ENCODE measurements at regions not wholly inside any gene's neighbourhood (a gene's known extent, or its start where the extent isn't known, plus 50 kb on each side); places are given as distances from the start of the nearest gene placed in this dataset.

GRCh38 chrX:13518126-13518525 is 51.3 kb upstream of the EGFL6 start:
- no peaks in the 10 kb centered on the region for H3K36me3 Mint-ChIP-seq (ENCODE audit: low read depth)
- H3K9me3 Mint-ChIP-seq = no peaks in the 10 kb centered on the region
- no peak overlapping the region for H3K4me3 Mint-ChIP-seq
- H3K27me3 Mint-ChIP-seq = peaks cover 79% of the 10 kb centered on the region
- H3K4me1 Mint-ChIP-seq (ENCODE audit: low read depth) = no peaks in the 10 kb centered on the region
- no peak overlapping the region for H3K27ac Mint-ChIP-seq
- DNase-seq = no peak

- no peak for DNase-seq
- no peaks in the 10 kb centered on the region for H3K4me1 Mint-ChIP-seq (ENCODE audit: low read depth)
- no peaks in the 10 kb centered on the region for H3K9me3 Mint-ChIP-seq
- no peak overlapping the region for H3K27ac Mint-ChIP-seq
- peaks cover 58% of the 10 kb centered on the region for H3K27me3 Mint-ChIP-seq
- H3K4me3 Mint-ChIP-seq = no peak overlapping the region
- H3K36me3 Mint-ChIP-seq (ENCODE audit: low read depth) = no peaks in the 10 kb centered on the region
Measured at GRCh38 chrX:13515211-13515930, 54.0 kb upstream of the EGFL6 start.

GRCh38 chrX:13511944-13512330 is 57.5 kb upstream of the EGFL6 start:
- DNase-seq = no peak

GRCh38 chrX:13511241-13511943 is 58.0 kb upstream of the EGFL6 start:
- Mint-ChIP-seq H3K9me3 (no peaks in the 10 kb centered on the region), H3K36me3 (ENCODE audit: low read depth) (no peaks in the 10 kb centered on the region), H3K4me3 (no peak overlapping the region), H3K27me3 (peaks cover 26% of the 10 kb centered on the region), H3K27ac (no peak overlapping the region), H3K4me1 (ENCODE audit: low read depth) (no peaks in the 10 kb centered on the region)
- DNase-seq = no peak

More at GRCh38 chrX:13511944-13512330, 57.5 kb upstream of the EGFL6 start:
- Mint-ChIP-seq H3K36me3 (ENCODE audit: low read depth) (no peaks in the 10 kb centered on the region), H3K9me3 (no peaks in the 10 kb centered on the region), H3K4me3 (no peak overlapping the region), H3K27ac (no peak overlapping the region), H3K4me1 (ENCODE audit: low read depth) (no peaks in the 10 kb centered on the region), H3K27me3 (peaks cover 31% of the 10 kb centered on the region)

GRCh38 chrX:13507893-13508292 is 61.5 kb upstream of the EGFL6 start:
- Mint-ChIP-seq H3K27ac (no peak overlapping the region), H3K27me3 (peaks cover 34% of the 10 kb centered on the region), H3K9me3 (no peaks in the 10 kb centered on the region), H3K4me1 (ENCODE audit: low read depth) (no peaks in the 10 kb centered on the region), H3K36me3 (ENCODE audit: low read depth) (no peaks in the 10 kb centered on the region), H3K4me3 (no peak overlapping the region)
- no peak for DNase-seq

- peaks cover 39% of the 10 kb centered on the region for H3K27me3 Mint-ChIP-seq
- peaks cover 4% of the 10 kb centered on the region for H3K4me1 Mint-ChIP-seq (ENCODE audit: low read depth)
- no peaks in the 10 kb centered on the region for H3K36me3 Mint-ChIP-seq (ENCODE audit: low read depth)
- DNase-seq = peak; percentile 65
- no peak overlapping the region for H3K4me3 Mint-ChIP-seq
- H3K9me3 Mint-ChIP-seq = no peaks in the 10 kb centered on the region
- no peak overlapping the region for H3K27ac Mint-ChIP-seq
Measured at GRCh38 chrX:13506574-13506973, 62.8 kb upstream of the EGFL6 start.

- no peak overlapping the region for H3K4me3 Mint-ChIP-seq
- no peaks in the 10 kb centered on the region for H3K36me3 Mint-ChIP-seq (ENCODE audit: low read depth)
- H3K27me3 Mint-ChIP-seq = peaks cover 61% of the 10 kb centered on the region
- H3K9me3 Mint-ChIP-seq = no peaks in the 10 kb centered on the region
- DNase-seq = no peak
- no peak overlapping the region for H3K27ac Mint-ChIP-seq
- peaks cover 4% of the 10 kb centered on the region for H3K4me1 Mint-ChIP-seq (ENCODE audit: low read depth)
Measured at GRCh38 chrX:13502590-13502989, 66.8 kb upstream of the EGFL6 start.

GRCh38 chrX:13499736-13500135 is 69.7 kb upstream of the EGFL6 start:
- no peaks in the 10 kb centered on the region for H3K36me3 Mint-ChIP-seq (ENCODE audit: low read depth)
- no peak overlapping the region for H3K4me3 Mint-ChIP-seq
- no peak overlapping the region for H3K27ac Mint-ChIP-seq
- DNase-seq = no peak
- peaks cover 4% of the 10 kb centered on the region for H3K4me1 Mint-ChIP-seq (ENCODE audit: low read depth)
- H3K27me3 Mint-ChIP-seq = peaks cover 75% of the 10 kb centered on the region
- no peaks in the 10 kb centered on the region for H3K9me3 Mint-ChIP-seq

GRCh38 chrX:13498238-13498637 is 71.2 kb upstream of the EGFL6 start:
- H3K27me3 Mint-ChIP-seq = peaks cover 73% of the 10 kb centered on the region
- H3K4me1 Mint-ChIP-seq (ENCODE audit: low read depth) = peaks cover 7% of the 10 kb centered on the region
- no peaks in the 10 kb centered on the region for H3K9me3 Mint-ChIP-seq
- H3K36me3 Mint-ChIP-seq (ENCODE audit: low read depth) = no peaks in the 10 kb centered on the region
- no peak overlapping the region for H3K27ac Mint-ChIP-seq
- H3K4me3 Mint-ChIP-seq = no peak overlapping the region
- no peak for DNase-seq

GRCh38 chrX:13495232-13495631 is 74.2 kb upstream of the EGFL6 start:
- H3K36me3 Mint-ChIP-seq (ENCODE audit: low read depth) = no peaks in the 10 kb centered on the region
- no peak for DNase-seq

GRCh38 chrX:13494562-13494961 is 74.8 kb upstream of the EGFL6 start:
- no peak for DNase-seq
- H3K27ac Mint-ChIP-seq = no peak overlapping the region
- H3K4me3 Mint-ChIP-seq = no peak overlapping the region

More at GRCh38 chrX:13495232-13495631, 74.2 kb upstream of the EGFL6 start:
- no peak overlapping the region for H3K27ac Mint-ChIP-seq
- peaks cover 73% of the 10 kb centered on the region for H3K27me3 Mint-ChIP-seq
- H3K9me3 Mint-ChIP-seq = no peaks in the 10 kb centered on the region
- H3K4me3 Mint-ChIP-seq = no peak overlapping the region
- peaks cover 3% of the 10 kb centered on the region for H3K4me1 Mint-ChIP-seq (ENCODE audit: low read depth)

GRCh38 chrX:13493659-13494058 is 75.7 kb upstream of the EGFL6 start:
- H3K4me1 Mint-ChIP-seq (ENCODE audit: low read depth) = peaks cover 3% of the 10 kb centered on the region
- H3K27me3 Mint-ChIP-seq = peaks cover 70% of the 10 kb centered on the region
- H3K4me3 Mint-ChIP-seq = no peak overlapping the region
- no peaks in the 10 kb centered on the region for H3K9me3 Mint-ChIP-seq
- H3K36me3 Mint-ChIP-seq (ENCODE audit: low read depth) = no peaks in the 10 kb centered on the region
- no peak overlapping the region for H3K27ac Mint-ChIP-seq
- no peak for DNase-seq

More at GRCh38 chrX:13494562-13494961, 74.8 kb upstream of the EGFL6 start:
- no peaks in the 10 kb centered on the region for H3K9me3 Mint-ChIP-seq
- no peaks in the 10 kb centered on the region for H3K36me3 Mint-ChIP-seq (ENCODE audit: low read depth)
- H3K4me1 Mint-ChIP-seq (ENCODE audit: low read depth) = peaks cover 3% of the 10 kb centered on the region
- H3K27me3 Mint-ChIP-seq = peaks cover 72% of the 10 kb centered on the region

- DNase-seq = no peak
- H3K27ac Mint-ChIP-seq = no peak overlapping the region
- H3K4me1 Mint-ChIP-seq (ENCODE audit: low read depth) = peaks cover 12% of the 10 kb centered on the region
- no peaks in the 10 kb centered on the region for H3K9me3 Mint-ChIP-seq
- no peak overlapping the region for H3K4me3 Mint-ChIP-seq
- peaks cover 72% of the 10 kb centered on the region for H3K27me3 Mint-ChIP-seq
- no peaks in the 10 kb centered on the region for H3K36me3 Mint-ChIP-seq (ENCODE audit: low read depth)
Measured at GRCh38 chrX:13492286-13492685, 77.1 kb upstream of the EGFL6 start.

- Mint-ChIP-seq H3K4me3 (no peak overlapping the region), H3K36me3 (ENCODE audit: low read depth) (no peaks in the 10 kb centered on the region), H3K4me1 (ENCODE audit: low read depth) (peaks cover 21% of the 10 kb centered on the region), H3K9me3 (no peaks in the 10 kb centered on the region), H3K27ac (no peak overlapping the region), H3K27me3 (peaks cover 74% of the 10 kb centered on the region)
- DNase-seq = no peak
Measured at GRCh38 chrX:13491061-13491460, 78.3 kb upstream of the EGFL6 start.

- peaks cover 72% of the 10 kb centered on the region for H3K27me3 Mint-ChIP-seq
- H3K27ac Mint-ChIP-seq = no peak overlapping the region
- peaks cover 28% of the 10 kb centered on the region for H3K4me1 Mint-ChIP-seq (ENCODE audit: low read depth)
Measured at GRCh38 chrX:13489454-13489853, 79.9 kb upstream of the EGFL6 start.

More at GRCh38 chrX:13489454-13489853, 79.9 kb upstream of the EGFL6 start:
- Mint-ChIP-seq H3K9me3 (no peaks in the 10 kb centered on the region), H3K4me3 (no peak overlapping the region), H3K36me3 (ENCODE audit: low read depth) (no peaks in the 10 kb centered on the region)
- no peak for DNase-seq

All from activated T-cell treated with anti-CD3 and anti-CD28 coated beads, Interleukin-2, amount 50 U/mL, for 24 hours (primary cell).